ENCODE measurements at regions not wholly inside any gene's neighbourhood (a gene's known extent, or its start where the extent isn't known, plus 50 kb on each side); places are given as distances from the start of the nearest gene placed in this dataset.

DNA sequence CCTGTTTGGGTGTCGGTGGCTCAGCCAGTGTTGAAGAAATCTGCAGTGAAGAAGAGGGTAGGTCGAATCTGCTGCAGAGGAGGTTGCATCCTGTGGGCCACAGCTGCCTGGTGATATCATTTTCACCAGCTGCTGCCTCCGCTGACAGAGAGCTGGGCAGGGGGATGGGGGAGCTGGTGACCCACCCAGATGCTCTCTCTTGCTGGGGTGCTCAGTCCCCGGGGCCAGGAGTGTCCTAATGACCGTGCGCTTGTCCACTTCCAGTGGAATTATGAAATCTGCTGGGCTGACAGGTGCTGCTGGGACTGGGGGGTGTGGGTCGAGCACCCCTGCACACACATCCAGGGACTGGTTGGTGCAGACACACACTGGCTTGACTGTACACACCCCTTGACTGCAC is 83.2 kb upstream of the IRX4 start:
- TF ChIP-seq, protein P1, sequence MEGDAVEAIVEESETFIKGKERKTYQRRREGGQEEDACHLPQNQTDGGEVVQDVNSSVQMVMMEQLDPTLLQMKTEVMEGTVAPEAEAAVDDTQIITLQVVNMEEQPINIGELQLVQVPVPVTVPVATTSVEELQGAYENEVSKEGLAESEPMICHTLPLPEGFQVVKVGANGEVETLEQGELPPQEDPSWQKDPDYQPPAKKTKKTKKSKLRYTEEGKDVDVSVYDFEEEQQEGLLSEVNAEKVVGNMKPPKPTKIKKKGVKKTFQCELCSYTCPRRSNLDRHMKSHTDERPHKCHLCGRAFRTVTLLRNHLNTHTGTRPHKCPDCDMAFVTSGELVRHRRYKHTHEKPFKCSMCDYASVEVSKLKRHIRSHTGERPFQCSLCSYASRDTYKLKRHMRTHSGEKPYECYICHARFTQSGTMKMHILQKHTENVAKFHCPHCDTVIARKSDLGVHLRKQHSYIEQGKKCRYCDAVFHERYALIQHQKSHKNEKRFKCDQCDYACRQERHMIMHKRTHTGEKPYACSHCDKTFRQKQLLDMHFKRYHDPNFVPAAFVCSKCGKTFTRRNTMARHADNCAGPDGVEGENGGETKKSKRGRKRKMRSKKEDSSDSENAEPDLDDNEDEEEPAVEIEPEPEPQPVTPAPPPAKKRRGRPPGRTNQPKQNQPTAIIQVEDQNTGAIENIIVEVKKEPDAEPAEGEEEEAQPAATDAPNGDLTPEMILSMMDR (IDR thresholded peaks at IDR 0.05): no peak
- TF ChIP-seq POLR2A (IDR thresholded peaks at IDR 0.05): no peak
- TF ChIP-seq POLR2AphosphoS5 (IDR thresholded peaks at IDR 0.05): no peak

All from suprapubic skin (tissue), 4 donors.